ENCODE measurements at regions not wholly inside any gene's neighbourhood (a gene's known extent, or its start where the extent isn't known, plus 50 kb on each side); places are given as distances from the start of the nearest gene placed in this dataset.

DNA sequence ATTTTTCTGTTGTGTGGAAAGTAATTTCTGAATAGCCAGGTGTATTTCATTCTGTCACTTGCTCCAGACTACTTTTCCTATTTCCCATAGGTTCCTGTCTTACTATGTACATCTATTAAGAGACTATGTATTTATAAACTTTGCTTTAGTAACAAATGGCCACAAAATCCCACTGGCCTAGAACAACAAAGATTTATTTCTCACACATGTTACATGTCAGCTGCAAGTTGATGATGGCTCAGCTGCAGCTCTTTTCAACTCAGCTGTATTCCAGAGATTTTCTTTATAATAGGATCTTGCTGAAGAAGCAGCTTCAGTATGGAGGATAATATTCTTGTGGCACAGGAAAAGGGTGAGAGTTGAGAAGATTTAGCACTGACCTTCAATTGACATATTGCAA lies 539.6 kb upstream of the LRRC4C start:
- ATAC-seq (no peak), FAIRE-seq (no peak), DNase-seq (ENCODE audit: low spot score) (no peak)
- Histone ChIP-seq H2AFZ (ENCODE audit: low read length) (no peak overlapping the region), H3K9me3 (ENCODE audit: low read length) (peaks cover 77% of the 10 kb centered on the region), H3K4me3 (replicated peaks in 1 of 3; ENCODE audit: insufficient read depth in 1 of 3, low read depth in 2 of 3, low read length in 3 of 3) (no peak overlapping the region), H3K36me3 (replicated peaks in 1 of 2; ENCODE audit: control insufficient read depth in 1 of 2, insufficient read depth in 2 of 2, low read length in 2 of 2) (no peaks in the 10 kb centered on the region), H3K79me2 (ENCODE audit: insufficient read depth, low read length) (no peaks in the 10 kb centered on the region), H3K4me1 (ENCODE audit: insufficient read depth, low read length) (no peaks in the 10 kb centered on the region), H3K9ac (ENCODE audit: insufficient read depth, low read depth, low read length) (no peak overlapping the region), H3K4me2 (ENCODE audit: low read depth, low read length) (no peak overlapping the region), H3K27me3 (ENCODE audit: control insufficient read depth in 1 of 2, insufficient read depth in 2 of 2, low read length in 2 of 2) (no peaks in the 10 kb centered on the region), H4K20me1 (ENCODE audit: insufficient read depth, low read length) (no peaks in the 10 kb centered on the region), H3K27ac (ENCODE audit: extremely low read length, insufficient read depth, low read length) (no peak overlapping the region)
- in situ Hi-C loops (cut with HindIII; ENCODE audit: extremely low pct_ligation_motif_present, low pct_unique_long_range_greater_than_20kb) (no loop called here), intact Hi-C loops (cut with micrococcal nuclease; ENCODE audit: unreplicated experiment) (loop anchor here (10.0 kb wide), 1 partner anchor 1294 kb away; no protein-coding TSS in a partner anchor)
- ChIA-PET POLR2A (no interaction called here), CTCF (ENCODE audit: low intra/inter-chr PET ratio, low total read pairs) (no interaction called here)
- TF ChIP-seq E2F2 (CRISPR knock-in tag; IDR thresholded peaks at IDR 0.05; ENCODE audit: borderline replicate concordance) (no peak), ARNTL (CRISPR knock-in tag; IDR thresholded peaks at IDR 0.05) (no peak), NR3C1 (CRISPR knock-in tag; IDR thresholded peaks at IDR 0.05) (no peak), MEF2D (CRISPR knock-in tag; IDR thresholded peaks at IDR 0.05) (no peak), HDAC2 (CRISPR knock-in tag; IDR thresholded peaks at IDR 0.05) (no peak), ZFP1 (CRISPR knock-in tag; IDR thresholded peaks at IDR 0.05) (no peak), ZNF354B (CRISPR knock-in tag; IDR thresholded peaks at IDR 0.05) (no peak), ZNF674 (CRISPR knock-in tag; IDR thresholded peaks at IDR 0.05; ENCODE audit: low read depth) (no peak)
- TF ChIP-seq, protein P1, sequence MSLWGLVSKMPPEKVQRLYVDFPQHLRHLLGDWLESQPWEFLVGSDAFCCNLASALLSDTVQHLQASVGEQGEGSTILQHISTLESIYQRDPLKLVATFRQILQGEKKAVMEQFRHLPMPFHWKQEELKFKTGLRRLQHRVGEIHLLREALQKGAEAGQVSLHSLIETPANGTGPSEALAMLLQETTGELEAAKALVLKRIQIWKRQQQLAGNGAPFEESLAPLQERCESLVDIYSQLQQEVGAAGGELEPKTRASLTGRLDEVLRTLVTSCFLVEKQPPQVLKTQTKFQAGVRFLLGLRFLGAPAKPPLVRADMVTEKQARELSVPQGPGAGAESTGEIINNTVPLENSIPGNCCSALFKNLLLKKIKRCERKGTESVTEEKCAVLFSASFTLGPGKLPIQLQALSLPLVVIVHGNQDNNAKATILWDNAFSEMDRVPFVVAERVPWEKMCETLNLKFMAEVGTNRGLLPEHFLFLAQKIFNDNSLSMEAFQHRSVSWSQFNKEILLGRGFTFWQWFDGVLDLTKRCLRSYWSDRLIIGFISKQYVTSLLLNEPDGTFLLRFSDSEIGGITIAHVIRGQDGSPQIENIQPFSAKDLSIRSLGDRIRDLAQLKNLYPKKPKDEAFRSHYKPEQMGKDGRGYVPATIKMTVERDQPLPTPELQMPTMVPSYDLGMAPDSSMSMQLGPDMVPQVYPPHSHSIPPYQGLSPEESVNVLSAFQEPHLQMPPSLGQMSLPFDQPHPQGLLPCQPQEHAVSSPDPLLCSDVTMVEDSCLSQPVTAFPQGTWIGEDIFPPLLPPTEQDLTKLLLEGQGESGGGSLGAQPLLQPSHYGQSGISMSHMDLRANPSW (CRISPR knock-in tag; IDR thresholded peaks at IDR 0.05; ENCODE audit: borderline replicate concordance) = no peak
- BruUV-seq (replicated peaks) = no TSS peak
